ENCODE measurements at regions not wholly inside any gene's neighbourhood (a gene's known extent, or its start where the extent isn't known, plus 50 kb on each side); places are given as distances from the start of the nearest gene placed in this dataset.
"Not testable (repeated sequence)": the region's sequence is repeated elsewhere in the genome, so short reads cannot be mapped to it uniquely, and the experiment has no call there.

DNA sequence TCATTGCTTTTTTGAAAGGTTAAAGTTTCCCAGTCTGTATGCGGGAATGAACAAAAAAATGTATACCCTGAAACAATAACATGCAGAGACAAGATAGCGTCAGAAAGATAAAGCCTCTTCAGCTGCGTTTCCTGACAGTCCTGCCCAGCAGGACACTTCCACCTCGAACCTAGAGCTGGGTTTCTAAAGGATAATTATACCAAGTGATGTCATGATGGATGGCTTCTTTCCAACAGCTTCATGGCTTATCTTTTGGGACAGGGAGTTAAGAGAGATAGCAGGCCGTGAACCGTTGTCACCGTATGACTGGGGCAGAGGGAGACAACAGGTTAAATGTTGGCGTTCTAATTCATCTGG lies 267.6 kb upstream of the SGK1 start:
- TF ChIP-seq CTCF (conservative IDR thresholded peaks at IDR 0.05; ENCODE audit: low read depth, low read length): no peak
- H3K4me3 ChIP-seq (ENCODE audit: low read length): no peak overlapping the region
- DNase-seq (ENCODE audit: low read depth): no peak

GRCh38 chr6:134584847-134585516 lies 267.1 kb upstream of the SGK1 start:
- no peak overlapping the region for H3K4me3 ChIP-seq (ENCODE audit: low read length)
- DNase-seq (ENCODE audit: low read depth): no peak
- TF ChIP-seq CTCF (conservative IDR thresholded peaks at IDR 0.05; ENCODE audit: low read depth, low read length): no peak

- H3K4me3 ChIP-seq (ENCODE audit: low read length): no peak overlapping the region
- no peak for DNase-seq (ENCODE audit: low read depth)
- TF ChIP-seq CTCF (conservative IDR thresholded peaks at IDR 0.05; ENCODE audit: low read depth, low read length): peak; percentile 34
Observed at GRCh38 chr6:134577998-134578397, 260.1 kb upstream of the SGK1 start.

DNA sequence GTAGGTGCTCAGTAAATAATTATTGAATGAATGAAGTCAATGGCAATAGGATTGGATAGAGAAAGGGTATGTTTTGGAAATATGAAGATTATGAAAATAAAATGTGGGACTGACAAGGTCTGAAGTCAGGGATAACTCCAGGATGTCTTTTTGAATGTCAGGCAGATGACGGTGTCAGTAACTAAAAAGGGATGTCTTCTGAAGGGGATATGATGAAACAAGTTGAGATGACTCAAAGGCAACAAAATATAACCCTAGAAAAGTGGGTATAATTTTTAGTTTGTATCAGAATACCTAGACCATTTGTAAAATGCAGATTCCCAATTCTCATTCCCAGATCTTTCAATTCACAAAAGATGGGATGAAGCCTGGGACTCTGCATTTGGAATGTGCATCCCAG lies 257.3 kb upstream of the SGK1 start:
- no peak for TF ChIP-seq CTCF (conservative IDR thresholded peaks at IDR 0.05; ENCODE audit: low read depth, low read length)
- no peak overlapping the region for H3K4me3 ChIP-seq (ENCODE audit: low read length)
- DNase-seq (ENCODE audit: low read depth): no peak

- TF ChIP-seq CTCF (conservative IDR thresholded peaks at IDR 0.05; ENCODE audit: low read depth, low read length): no peak
- DNase-seq (ENCODE audit: low read depth): no peak
- H3K4me3 ChIP-seq (ENCODE audit: low read length): no peak overlapping the region
Observed at GRCh38 chr6:134574491-134574890, 256.6 kb upstream of the SGK1 start.

DNA sequence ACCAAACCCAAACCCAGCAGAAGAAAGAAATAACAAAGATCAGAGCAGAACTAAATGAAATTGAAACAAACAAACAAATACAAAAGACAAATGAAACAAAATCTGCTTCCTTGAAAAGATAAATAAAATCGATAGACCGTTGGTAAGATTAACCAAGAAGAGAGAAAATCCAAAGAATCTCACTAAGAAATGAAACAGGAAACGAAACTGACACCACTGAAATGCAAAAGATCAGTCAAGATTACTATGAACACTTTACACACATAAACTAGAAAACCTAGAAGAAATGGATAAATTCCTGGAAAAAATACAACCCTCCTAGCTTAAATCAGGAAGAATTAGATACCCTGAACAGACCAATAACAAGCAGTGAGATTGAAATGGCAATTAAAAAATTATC lies 252.1 kb upstream of the SGK1 start:
- H3K4me3 ChIP-seq (ENCODE audit: low read length); DNase-seq (ENCODE audit: low read depth): not testable (repeated sequence)

DNA sequence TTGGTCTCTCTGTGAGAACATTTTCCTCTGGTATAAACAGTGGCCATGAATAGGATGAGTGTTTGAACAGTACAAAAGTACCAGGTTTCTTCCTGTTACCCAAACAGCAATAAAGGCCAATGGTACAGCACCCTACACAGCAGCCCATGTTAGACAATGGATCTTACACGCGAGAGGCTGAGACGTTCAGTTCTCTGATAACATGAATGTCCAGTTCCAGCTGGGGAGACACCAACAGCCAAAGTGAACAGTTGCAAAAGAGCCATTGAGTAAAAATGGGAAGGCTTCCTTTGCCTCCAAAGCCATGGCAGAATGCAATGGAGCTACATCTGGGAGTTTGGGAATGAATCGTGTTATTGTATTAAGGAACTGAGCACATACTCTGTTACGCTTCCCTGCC lies 246.8 kb upstream of the SGK1 start:
- no peak for DNase-seq (ENCODE audit: low read depth)
- TF ChIP-seq CTCF (conservative IDR thresholded peaks at IDR 0.05; ENCODE audit: low read depth, low read length): no peak
- no peak overlapping the region for H3K4me3 ChIP-seq (ENCODE audit: low read length)

DNA sequence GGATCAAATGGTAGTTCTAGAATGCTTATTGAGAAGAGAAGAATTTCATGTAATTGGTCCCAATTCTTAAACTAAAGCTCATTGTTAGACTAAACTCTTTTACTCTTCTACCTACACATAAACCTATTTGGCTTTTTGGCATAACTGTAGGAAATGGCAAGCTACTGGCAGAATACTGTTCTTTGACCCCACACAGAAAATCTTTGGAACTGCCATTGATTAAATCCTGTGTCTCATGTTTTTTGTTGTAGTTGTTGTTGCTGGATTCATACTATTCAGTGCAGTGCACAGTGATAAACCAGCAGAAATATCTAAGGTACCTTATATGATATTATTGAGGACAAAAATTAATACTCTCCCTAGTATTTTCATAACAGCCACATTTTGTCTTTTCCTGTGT lies 242.1 kb upstream of the SGK1 start:
- no peak for DNase-seq (ENCODE audit: low read depth)
- no peak overlapping the region for H3K4me3 ChIP-seq (ENCODE audit: low read length)
- no peak for TF ChIP-seq CTCF (conservative IDR thresholded peaks at IDR 0.05; ENCODE audit: low read depth, low read length)

Data from retinal pigment epithelial cell (primary cell).